ENCODE measurements at regions not wholly inside any gene's neighbourhood (a gene's known extent, or its start where the extent isn't known, plus 50 kb on each side); places are given as distances from the start of the nearest gene placed in this dataset.

GRCh38 chr20:60535211-60535610, 577.0 kb downstream of the CDH26 start:
- no peak for DNase-seq

DNA sequence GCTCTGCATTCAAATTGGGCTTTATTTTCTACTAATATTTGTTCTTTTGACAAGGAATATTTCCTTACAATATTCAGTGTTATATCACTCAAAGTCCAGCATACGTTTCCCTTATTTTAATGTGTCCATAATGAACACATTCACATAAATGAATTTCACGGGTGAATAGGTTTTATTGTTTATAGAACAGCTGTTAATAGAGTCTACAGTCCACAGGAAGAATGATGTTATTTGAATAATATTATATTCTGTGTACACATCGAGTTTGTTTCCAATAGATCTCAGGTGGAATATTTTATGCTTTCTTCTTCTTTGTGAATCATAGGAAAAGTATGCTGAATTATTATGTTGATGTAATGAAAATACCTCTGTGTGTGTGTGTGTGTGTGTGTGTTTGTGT, 582.4 kb downstream of the CDH26 start:
- DNase-seq, result no peak

DNA sequence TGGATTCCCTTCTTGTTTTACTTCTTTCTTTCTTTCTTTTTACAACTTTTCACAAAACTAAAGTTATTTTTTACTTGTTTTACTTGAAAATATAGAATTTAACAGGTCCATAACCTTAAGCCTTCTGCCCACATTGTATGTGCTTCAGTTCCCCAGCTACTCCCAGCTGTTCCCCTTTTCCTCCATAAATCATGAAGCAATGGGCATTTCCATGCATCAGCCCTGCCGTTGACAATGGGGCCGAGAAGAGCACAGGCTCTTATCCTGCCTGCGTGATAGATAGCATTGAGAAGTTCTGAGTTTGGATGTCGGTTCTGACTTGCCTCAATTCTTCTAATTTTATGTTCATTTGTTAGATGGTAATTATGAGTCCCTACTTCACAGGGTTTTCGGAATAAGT, 583.8 kb downstream of the CDH26 start:
- no peak for DNase-seq

DNA sequence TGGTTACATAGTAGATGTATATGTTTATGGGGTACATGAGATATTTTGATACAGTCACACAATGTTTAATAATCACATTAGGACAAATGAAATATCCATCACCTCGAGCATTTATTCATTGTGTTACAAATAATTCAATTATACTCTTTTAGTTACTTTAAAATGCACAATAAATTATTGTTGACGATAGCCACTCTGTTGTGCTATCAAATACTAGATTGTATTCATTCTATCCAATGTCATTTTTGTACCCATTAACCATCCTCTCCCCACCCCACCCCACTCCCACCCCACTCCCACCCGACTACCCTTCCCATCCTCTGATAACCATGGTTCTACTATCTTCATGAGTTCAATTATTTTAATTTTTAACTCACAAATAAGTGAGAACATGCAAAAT, 585.4 kb downstream of the CDH26 start:
- no peak for DNase-seq

- no peak for DNase-seq
These were observed 594.9 kb downstream of the CDH26 start for GRCh38 chr20:60553095-60553494.

DNA sequence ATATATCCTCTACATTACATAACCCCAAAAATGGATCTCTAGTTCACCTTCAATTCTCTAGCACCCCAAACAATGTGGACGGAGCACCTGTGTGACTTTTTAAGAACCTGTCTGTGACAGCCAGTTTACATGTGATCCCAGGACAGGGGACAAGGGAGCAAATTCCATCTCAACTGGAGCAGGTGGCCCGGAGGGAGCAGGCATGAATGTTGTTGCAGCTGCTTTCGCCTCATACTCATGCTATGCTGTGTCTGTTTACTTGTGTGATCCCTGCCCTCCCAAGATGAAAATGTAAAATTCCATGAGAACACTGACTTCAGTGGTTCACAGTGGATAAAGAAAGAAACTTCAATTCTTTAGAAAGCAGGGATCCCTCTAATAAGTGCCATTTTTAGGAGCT, 600.3 kb downstream of the CDH26 start:
- DNase-seq, result no peak

DNA sequence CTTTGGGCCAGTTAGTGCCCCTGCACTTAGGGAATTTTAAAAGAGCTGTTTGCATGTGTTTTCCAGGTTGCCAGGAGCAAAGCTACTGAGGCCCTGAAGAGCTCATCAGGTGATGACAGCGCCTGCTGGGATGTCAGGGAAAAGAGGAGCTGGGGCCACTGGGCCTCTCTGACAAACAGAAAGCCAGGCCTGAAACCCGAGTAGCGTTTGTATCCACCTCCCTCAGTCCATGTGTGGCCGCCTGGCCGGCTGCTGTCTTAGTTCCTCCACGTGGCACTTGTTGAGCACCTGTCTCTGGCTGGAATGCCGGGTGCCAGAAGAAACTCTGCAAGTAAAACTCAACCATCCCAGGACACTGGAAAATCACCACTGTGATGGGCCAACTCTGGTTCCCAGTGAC, 601.2 kb downstream of the CDH26 start:
- no peak for DNase-seq

DNA sequence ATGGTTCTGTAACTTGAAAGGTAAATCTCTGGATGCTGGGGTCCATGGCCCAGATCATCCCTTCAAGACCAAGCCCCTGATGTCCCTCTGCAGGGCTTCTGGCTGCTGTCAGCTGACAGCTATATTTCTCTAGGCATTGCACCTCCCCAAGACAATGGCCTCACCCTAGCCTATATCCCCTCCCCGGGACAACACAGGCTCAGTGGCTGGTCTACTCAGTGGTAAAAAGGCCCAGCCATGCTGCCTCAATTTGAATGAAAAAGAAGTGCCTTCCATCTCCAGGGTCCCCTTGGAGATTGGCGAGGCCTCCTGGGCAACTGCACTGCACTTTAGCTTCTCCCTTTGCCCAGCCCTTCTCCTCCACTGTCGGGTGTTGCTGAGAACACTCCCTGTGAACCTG, 602.8 kb downstream of the CDH26 start:
- DNase-seq, result no peak

GRCh38 chr20:60565083-60565482, 606.9 kb downstream of the CDH26 start:
- DNase-seq, result no peak

GRCh38 chr20:60565551-60565950, 607.3 kb downstream of the CDH26 start:
- no peak for DNase-seq

DNA sequence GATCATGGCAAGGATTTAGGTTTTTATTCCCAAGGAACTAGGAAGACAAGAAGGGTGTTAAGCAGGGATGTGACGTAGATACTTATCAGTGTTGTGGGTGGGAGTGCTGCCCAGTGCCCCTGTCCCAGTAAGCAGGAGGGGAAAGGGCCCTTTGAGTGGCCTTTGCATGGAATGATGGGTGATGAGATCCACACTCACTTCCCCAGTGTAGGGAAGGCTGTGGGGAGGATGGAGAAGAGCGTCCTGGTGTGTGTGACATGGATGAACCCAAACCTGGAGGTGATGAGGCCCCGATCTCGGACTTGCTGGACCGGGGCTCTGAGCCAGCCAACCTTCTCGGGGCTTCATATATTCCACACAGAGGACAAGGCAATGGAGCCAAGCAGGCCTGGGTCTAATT, 610.9 kb downstream of the CDH26 start:
- no peak for DNase-seq

DNA sequence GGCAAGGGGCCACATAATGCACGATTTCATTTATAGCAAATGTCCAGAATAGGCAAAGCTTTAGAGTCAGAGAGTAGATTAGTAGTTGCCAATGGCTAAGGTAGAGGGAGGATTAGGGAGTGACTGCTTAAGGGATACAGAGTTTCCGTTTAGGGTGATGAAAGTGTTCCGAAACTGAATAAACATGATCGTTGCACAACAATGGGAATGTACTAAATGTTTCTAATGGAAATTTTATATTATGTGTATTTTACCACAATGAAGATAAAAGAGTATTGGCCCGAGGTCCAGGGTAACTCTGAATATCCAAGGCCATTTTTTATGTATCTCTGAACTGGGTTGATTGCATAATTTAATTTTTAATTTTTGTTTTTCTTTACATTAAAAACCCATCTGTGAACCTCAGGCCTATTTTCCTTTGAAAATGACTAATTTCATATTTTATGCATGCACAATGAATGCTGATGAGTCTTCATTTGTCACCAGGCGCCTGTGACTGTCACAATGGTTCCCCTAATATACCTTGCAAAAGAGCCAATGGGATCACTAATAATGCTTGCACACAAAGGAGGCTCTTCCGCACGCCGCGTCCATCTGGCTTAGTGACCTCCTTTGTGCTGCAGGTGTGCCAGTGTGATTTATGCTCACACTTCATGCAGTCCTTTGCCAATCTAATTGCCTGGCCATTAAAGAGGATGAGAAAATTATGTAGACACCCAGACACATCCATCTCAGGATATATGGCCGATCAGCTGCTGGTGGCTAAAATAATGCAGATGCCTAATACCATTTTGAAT, 612.5 kb downstream of the CDH26 start:
- no peak for DNase-seq

GRCh38 chr20:60573003-60573680, 614.9 kb downstream of the CDH26 start:
- no peak for DNase-seq

GRCh38 chr20:60576236-60576635, 618.0 kb downstream of the CDH26 start:
- no peak for DNase-seq

DNA sequence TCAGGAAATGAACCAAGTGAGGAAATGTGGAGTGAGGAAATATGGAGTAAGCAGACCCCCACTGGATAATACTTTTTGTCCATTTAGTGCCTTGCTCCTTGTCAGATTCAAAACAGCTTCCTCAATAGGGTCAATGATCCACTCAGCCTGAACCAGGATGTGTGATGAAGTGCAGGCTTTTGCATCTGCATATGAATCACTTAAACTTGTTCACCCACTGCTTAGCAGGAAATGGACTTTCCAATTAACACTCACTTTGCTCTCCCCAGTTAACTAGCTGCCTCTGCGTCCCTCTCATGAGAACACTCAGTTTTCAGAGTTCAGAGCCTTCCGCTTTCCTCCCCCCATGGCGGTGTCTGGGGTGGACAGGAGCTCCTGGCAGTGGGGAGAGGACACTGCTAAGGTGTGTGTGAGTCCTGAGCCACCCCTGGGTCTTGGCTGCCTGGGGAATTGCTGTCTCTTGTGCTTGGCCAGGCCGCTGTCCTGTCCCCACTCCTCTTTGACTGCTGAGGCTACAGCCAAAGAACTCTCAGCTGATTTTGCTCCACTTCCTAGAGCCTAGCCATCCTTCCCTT, 621.8 kb downstream of the CDH26 start:
- no peak for DNase-seq

DNA sequence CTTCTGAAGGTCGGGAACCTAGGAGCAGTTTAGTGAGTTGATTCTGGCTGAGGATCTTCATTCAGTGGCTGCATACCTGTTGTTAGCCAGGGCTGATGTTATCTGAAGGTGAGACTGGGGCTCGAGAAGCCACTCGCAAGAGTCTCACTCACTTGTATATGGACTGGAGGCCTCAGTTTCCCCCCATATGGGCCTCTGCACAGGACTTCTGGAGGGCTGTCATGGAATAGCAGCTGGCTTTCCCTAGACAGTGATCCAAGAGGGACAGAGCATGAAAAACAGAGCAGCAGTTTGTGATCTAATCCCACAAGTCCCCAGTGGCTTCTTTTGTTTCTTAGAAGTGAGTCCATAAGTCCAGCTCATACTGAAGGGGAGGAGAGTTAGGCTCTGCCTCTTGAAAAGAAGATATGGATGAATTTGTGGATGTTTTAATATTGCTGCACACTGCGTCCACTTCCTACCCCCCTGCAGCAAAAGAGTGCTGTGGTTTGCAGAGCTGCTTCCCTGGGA, 623.4 kb downstream of the CDH26 start:
- no peak for DNase-seq

- no peak for DNase-seq
These were observed 625.5 kb downstream of the CDH26 start for GRCh38 chr20:60583741-60584140.

DNA sequence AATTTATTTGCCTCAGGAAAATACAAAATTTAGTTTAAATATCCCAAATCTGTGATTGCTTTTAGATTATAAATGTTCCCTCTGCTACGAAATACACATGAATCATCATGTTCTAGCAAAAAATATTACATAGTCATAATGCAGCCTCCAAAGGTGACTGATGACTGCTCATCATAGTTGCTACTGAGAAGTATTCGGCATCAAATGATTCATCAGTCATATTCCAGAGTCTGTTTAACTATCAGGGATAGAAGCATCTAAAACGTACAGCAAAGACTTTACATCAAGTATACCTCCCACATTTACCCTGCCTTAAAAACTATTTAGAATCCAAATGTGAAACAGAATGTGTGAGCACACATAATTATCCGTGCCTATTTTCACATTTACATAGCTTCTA, 626.0 kb downstream of the CDH26 start:
- DNase-seq, result no peak

GRCh38 chr20:60585651-60586050, 627.4 kb downstream of the CDH26 start:
- no peak for DNase-seq

DNA sequence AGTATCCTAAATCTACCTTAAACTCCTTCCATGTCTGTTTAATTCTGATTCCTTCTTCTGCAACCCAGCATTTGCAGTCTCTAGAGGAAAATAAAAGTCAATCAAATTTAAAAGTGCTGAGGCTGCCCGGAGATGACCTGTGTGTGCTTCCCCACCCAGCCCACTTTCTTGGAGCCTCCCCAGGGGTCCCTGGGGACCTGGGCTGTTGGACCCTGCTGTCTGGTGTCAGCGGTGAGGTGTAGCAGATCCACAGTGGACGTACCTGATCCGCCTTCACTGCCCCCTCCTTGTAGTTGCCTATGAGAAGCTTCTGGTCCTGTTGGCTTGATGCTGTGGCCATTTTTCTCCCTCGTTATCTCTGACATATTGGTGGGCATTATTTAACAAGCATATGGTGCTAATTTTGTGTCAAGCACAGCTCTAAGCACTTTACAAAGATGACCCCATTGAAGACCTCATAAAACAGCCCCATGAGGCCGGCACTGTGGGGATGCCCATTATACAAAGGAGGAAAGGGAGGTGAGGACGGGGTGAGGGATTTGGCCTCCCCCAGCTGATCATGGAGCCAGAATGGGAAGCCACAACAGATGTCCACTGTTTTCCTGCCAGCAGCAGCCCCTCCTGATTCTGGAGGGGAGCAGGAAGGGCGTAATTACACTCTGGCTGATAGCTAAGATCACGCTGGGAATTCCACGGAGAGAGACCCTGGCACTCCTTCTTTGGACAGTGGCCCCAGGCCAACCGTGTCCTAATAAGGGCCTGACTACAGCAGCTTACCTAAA, 628.2 kb downstream of the CDH26 start:
- DNase-seq, result no peak

GRCh38 chr20:60587986-60588385, 629.8 kb downstream of the CDH26 start:
- DNase-seq, result no peak

GRCh38 chr20:60589623-60590022, 631.4 kb downstream of the CDH26 start:
- DNase-seq, result no peak

DNA sequence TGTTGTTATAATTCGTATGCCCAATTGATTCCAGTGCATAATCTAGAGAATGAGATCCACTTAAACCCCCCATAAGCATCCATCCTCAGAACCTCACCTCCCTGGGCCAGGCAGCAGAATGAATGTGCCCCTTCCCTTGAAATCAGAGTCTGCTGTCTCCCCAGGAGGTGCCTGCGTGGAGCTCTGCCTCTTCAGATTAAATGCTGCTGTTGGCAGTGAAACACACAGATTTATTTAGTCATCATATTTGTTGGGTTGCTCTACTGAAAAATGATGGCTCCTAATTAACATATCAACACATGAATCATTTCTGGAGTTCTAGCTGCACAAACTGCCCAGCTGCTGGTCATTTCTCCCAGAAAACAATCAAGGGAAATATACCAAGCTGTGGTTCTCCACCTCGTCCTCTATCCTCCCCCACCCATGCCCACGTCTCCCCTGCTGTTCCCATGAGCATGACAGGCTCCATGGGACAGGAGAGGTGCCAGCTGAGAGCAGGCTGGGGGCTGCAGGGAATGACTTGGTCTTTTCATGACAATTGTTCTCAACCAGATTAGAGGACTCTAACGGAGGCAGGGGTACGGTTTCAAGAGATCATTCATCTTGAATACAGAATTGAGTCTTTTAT, 633.1 kb downstream of the CDH26 start:
- DNase-seq, result no peak

Measured in DMS79 treated with DMSO at 0.1 percent for 48 hours (cell line).